Fibroblast of skin of back (primary cell): ENCODE measurements at regions not wholly inside any gene's neighbourhood (a gene's known extent, or its start where the extent isn't known, plus 50 kb on each side); places are given as distances from the start of the nearest gene placed in this dataset.

Experiments used
- DNase-seq: peaks from one replicate; pipeline ENCODE4 v3.0.0-alpha.2; 2013

DNA sequence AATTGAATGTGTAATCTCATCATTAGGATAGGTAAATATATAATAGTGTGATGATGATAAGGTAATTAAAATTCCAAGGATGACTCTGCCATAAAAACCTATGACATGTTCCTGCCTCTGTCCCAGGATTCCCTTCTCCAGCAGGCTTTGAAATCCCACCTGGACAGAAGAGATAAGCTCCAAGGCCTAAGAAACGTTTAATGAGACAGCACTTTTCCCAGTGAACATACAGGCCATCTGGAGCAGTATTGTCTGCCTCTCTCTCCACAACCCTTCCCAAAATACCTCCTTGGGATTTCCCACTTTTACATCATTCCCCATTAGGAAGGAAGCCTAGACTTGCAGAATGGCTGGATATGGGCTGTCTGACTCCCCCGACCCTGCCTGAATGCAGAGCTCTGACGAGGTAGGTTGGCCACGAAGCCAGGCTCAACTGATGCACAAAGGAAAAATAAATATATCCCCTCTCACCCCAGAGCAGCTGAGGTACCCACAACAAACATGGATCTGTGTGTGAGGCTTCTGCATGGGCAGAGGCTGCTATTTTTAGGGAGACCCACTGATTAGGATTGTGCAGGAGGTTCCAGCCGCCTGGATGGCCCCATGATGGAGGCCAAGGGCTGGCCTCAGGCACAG lies 71.0 kb downstream of the TMPRSS5 start:
- DNase-seq: no peak

DNA sequence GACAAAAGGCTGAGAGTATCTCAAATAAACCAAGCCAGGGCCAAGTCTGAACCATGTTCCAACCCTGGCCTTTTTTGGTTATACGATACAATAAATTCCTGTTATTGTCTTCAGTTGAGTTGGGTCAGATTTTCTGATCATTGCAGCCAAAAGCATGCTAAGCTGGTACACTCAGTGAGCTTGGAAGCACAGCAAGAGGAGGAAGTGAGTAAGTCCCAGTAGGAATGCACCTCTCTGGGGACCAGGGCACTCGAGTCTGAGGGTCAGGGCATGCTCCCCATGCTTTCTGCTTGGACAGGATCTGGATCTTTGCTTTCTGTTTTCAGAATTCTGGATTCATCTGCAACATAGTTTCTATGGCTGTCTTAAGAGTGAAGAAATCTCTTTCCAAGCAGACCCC lies 73.1 kb downstream of the TMPRSS5 start:
- DNase-seq: peak; percentile 91

DNA sequence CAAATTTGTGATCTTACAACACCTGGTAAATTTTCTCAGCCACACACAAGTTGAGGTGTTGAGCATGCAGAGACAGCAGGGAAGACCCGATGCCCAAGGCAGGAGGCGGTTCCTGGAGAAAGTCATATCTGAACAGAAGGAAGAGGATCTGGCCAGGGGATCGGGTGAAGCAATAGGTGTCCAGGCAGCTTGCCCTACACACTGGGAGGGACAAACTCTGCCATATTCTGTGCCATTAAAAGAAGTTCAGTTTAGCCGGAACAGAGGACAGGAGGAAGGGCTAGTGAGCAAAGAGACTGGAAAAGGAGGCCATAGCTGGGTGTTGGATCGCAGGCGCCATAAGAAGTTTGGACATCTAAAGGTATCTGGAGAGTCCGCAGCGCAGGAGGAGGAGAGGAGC lies 76.5 kb downstream of the TMPRSS5 start:
- DNase-seq: no peak

DNA sequence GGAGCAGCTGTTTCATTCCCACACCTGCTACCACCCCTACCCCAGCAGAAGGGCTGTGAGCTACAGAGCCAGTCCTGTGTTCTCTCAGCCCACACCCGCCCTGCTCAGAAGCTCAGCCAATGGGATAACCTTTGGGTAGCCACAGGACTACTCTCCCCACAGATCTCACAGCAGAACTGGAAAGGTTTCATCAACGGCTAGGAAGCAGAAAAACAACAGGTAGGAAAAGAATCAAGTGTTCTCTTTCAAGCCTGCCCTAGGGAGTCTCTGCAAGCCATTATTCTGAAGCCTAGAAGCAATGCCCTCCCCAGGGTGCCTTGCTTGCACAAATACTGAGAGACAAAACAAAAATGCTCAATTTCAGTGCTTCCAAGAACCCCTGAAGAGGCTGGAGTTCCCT lies 77.2 kb downstream of the TMPRSS5 start:
- no peak for DNase-seq

DNA sequence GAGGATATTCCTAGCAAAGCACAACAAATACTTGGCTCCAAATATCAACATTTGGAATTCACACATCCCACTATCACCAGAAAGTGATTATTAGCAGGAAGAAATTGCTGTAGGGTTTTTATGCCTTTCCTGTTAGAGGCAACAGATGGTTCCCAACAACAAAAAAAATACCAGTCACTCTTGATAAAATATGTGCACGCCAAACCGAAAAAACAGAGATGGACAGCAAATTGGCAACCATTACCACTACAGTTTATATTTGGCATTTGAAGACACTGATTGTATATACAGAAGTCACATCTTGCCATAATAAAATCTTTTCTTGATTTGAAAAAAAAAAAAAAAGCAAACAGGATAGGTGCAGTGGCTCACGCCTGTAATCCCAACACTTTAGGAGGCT lies 78.2 kb downstream of the TMPRSS5 start:
- DNase-seq: no peak

DNA sequence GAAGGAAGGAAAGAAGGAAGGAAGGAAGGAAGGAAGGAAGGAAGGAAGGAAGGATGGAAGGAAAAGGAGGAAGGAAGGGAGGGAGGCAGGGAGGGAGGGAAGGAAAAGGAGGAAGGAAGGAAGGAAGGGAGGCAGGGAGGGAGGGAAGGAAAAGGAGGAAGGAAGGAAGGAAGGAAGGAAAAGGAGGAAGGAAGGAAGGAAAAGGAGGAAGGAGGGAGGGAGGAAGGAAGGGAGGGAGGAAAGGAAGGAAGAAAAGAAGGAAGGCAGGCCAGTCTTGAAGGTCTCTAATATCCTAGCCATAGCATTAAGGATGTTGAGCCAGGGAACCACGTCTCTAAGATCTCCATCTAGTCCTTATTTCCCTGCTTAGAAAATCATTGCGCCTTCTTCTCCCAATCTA lies 78.8 kb downstream of the TMPRSS5 start:
- no peak for DNase-seq

DNA sequence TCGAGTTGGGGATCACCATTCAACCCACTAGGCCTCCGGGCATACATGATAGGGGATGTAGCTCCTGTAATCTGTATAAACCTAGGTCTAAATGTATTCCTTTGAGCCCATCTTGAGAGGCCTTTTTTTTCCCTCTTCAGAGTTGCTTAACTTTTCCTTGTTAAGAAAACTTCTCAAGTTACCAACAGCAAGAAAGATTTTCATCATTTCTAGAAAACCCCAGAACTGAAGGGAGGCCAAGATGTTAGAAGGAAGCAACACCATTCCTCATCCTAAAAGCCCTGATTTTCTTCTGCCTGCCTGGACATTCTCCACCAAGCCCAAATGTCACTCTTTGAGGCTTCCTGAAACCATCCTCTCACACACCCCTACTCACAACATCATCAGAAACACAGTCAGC lies 79.4 kb downstream of the TMPRSS5 start:
- DNase-seq: no peak

DNA sequence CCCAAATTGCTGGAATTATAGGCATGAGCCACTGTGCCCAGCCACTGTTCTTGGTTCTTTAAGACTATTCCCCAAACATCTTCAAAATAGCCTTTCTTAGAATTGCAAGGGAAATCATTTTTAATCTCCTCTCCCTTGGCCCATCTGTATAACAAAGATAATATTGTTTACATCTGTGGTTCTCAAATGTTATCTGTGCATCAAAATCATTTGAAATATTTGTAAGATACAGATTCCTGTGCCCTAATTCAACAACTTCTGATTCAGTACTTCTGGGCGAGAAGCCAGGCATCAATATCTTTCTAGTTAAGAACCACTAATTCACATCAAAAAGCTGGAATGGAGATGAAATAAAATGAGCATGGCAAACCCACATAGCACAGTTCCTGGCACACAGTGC lies 83.0 kb downstream of the TMPRSS5 start:
- no peak for DNase-seq

DNA sequence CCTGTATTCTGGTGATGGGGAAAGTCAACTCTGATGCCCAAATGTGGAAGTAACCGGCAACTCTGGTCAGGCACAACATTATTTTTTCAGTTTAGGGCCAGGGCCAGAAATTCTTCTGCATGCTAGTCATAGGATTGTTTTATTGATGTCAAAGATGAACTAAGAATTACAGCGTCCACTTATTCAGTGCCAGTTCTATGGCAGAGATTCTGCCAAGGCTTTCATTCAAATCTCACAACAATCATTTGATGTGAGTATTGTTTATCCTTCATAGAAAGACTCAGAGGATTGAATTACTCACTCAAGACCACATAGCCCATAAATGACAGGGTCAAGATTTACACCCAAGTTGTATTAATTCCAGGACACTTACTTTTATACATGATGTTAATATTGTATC lies 87.7 kb downstream of the TMPRSS5 start:
- DNase-seq: peak; percentile 89

DNA sequence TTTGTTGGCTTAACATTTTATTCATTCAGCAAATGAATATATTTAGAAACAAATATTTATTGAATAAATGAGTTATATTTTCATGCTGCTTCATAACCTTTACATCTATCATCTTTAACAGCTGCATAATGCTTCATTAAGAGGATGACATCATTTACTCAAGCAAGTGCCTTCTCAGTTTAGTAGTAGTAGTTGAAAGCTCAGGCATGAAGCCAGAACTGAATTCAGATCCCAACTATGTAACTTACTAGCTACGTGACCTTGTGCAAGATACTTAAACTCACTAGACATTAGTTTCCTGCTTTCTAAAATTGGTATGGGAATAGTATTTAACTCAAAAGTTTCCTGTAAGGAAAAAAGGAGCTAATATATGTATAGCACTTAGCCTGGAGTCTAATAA lies 90.3 kb downstream of the TMPRSS5 start:
- peak; percentile 78 for DNase-seq

DNA sequence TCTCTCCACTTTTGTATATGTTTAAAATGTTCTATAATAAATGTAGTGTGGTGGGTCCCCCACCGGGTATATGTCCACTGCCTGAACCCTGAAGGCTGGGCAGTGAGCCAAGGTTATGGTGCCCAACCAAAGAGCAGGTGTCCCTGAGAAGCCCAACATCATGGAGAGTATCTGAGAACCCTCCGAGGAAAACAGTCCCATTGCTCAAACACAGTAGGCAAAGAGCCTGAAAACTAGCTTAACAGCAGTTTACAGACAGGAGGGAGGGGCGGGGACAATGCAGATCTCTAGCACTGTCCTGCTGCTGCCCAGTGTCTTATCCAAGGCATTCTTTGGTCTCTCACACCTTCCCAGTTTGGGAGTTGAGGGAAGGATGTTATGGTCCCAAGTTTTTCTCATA lies 91.0 kb downstream of the TMPRSS5 start:
- no peak for DNase-seq

DNA sequence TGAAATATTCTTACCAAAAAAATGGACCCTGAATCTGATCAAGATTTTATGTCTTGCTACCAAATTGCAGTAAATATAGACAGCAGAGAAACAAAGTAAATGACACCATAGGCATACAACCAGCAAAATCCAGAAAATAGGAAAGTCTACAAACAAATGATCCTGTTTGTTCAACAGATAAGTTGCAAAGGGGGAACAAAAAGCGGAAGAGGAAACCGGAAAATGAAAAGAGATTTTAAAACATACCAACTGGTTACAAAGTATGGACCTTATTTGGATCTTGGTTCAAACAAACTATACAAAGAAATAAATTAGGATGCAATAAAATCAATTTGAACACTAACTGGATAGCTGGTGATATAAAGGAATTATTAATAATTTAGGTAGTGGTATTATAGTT lies 92.0 kb downstream of the TMPRSS5 start:
- DNase-seq: no peak

DNA sequence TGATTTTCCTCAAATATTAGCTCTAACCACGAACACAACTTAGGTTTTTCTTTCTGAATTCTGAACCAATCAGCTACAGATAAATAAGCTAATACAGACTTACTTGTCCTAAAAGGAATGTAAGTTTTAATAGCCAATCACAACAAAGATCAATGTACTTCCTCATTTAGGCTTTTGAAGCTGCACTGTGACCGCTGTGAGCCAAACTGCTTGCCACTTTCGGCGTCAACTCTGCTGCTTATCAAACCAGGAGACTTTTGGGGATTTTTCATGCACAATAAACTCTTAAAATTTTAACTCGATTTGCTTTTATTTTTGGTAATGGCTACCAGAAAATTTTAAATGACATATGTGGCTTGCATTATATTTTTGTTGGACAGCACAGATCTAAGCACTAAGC lies 92.5 kb downstream of the TMPRSS5 start:
- DNase-seq: no peak

DNA sequence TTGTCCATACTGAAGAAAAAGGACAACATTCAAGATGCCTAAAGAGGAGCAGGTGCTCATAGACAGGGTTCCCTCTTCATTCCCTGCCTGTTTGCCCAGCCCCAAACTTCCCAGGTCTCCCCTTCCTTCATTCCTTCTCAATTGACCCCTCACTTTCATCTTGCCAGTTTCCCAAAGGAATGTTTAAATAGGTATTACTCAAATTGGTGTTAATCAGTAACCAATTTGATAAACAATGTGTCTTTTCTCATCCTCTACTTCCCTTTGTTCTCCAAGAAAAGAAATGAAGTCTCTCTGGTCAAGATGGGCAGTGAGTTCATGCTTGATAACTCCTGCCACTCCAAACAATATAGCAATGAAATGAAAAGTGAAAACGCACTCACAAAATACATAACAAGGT lies 101.9 kb downstream of the TMPRSS5 start:
- DNase-seq: no peak

DNA sequence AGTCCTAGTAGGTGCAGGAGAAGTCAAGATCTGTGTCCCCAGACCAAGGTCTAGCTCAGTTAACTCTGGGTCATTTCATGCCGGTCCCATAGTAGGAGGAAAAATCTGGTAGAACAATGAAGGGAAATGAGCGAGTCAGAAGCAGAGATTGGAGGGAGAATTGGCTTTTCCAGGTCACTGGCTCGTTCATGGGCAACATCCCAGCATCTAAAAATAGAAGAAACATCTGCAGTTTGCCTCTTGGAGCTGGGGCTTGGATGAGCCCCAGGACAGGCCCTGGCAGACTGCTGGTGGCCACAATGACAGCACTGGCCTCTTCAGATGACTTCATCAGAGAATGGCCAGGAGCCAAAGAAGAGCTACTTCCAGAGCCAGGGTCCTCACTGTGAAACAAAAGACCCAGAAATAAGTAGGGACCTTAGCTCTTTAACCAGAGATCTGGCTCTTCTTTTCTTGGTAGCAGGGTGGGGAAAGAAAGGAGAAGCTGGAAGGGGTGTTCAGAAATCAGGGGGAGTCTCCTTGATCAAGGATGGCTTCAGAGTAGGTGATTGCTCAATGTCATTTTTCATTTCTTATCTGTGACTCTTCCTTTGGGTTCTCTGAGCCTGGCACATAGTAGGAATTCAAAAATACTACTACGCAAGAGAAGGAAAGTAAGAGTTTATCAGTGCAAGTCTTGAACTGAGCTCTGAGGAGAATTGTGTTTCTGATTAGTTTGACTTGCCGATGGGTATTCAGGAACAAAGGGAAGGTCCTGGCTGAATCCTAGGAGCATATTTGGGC lies 102.6 kb downstream of the TMPRSS5 start:
- peak; percentile 63 for DNase-seq

DNA sequence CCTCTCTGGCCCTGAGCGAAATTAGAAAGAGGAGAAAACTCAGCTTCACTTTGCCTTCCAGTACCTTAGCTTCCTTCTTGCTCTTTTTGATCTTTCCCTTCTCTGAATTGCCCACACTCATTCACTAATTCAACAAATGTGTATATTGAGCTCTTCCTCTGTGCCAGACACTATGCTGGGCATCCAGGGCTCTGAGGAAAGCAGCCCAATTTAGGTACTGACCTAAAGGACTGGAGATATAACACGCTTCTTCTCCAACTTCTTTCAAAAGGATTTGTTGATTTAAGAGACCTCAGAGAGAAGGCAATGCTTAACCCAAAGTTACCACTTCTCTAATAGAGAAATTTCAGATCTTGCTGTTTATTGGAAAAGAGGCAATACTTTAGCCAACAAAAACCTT lies 103.6 kb downstream of the TMPRSS5 start:
- DNase-seq: no peak

DNA sequence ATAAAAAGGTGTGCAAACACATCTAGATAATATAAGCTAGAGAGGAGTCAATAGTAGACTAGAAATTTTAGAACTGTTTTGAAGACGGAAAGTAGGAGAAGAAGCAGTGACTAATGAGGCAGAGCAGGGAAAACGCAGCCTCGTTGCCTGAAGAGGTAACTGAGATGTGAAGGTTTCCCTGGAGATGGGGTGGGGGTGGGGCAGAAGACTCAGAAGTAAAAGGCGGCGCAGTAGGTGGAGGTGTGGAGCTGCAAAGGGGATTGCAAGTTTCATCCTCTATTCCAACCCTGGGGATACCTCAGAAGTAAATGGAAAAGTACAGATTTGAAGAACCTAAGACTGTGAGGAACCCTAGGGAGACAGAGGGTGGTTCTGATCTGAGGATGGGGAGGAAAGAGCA lies 109.5 kb downstream of the TMPRSS5 start:
- no peak for DNase-seq

DNA sequence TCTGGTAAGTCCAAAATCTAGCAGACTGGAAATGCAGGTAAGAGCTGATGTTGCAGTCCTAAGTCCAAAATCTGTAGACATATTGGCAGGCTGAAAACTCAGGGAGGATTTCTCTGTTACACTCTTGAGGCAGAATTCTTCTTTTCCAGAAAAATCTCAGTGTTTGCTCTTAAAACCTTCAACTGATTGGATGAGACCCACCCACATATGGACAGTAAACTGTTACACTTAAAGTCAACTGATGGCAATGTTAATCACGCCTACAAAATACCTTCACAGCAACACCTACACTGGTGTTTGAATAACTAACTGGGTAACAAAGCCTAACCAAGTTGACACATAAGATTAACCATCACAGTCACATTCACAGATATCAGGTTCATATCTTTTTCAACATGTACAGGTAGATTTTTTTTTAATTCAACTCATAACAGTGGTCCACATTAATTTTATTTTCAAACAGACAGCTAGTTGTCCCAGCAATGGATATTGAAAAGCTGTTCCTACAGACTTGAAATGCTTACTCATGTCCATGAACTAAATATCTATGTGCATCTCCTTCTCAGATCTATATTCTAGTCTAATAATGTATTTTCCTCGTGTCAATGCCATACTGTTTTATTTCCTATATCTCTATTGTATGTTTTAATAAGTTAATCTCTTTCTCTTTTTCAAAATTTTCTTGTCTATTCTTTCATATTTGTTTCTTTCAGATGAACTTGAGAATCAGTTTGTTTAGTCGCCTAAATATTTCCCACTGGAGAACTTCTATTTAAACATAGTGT lies 110.1 kb downstream of the TMPRSS5 start:
- no peak for DNase-seq

DNA sequence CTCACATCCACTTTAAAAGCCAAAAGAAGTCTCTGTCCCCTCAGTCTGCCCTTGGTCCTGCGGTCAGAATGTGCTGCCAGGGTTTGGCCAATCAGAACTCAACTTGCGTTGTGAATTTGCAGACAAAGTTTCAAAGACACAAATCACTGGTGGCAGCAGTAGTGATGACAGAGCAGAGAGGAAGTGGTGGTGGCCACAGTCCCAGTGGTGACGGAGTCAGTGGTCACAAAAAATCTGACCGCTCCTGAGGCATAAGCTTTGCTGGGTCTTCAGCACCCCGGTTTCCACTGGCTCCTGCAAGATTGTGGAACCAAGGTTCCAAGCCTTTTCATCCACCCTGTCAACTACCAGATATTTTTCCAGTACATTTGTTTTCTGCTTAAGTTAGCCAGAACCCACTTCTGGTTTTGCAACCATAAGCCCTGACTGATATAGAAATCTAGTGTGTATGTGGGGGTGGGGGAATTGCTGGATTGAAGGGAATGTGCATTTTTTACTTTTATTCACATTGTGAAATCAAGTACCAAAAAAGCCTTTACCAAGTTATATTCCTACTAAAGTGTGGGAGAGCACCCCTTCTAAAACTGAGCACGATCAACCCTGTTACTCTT lies 112.3 kb downstream of the TMPRSS5 start:
- peak; percentile 43 for DNase-seq

DNA sequence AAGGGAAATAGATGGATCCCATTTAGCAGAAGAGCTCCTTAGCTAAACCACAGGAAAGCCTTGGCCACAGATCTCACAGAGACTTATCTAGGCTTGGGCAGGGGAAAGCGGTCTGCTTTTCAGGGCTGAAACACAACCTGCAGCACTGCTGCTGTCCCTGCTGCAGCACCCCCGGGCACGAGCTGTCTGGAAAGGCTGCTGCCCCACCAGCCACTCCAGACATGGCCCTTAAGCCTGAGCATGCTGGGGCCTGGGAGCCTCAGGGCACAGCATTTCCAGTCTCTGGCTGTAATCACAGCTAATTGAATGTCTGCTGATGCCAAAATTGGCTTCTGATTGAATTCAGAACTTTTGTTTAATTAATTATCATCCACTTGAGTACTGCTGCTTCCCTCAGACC lies 115.0 kb downstream of the TMPRSS5 start:
- DNase-seq: no peak

DNA sequence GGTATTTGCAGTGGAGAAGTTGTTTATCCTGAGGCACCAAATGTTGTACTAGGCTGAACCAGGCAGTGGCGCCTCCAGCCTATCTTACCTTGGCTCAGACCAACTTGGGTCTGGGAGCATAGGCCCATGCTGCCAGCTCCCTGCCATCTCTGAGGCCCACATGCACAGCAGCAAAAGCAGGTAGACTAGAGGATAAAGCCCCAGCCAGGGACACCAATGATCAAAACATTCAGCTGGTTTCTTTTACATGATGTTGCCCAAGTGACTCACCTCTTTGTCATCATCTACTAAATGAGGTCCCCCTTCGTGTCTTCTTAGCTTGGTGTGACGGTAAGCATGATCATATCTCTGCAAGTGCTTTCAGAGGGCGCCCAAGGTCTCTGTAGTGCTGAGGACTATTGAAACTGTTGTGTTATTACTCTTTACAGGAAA lies 112.1 kb upstream of the DRD2 start:
- DNase-seq: peak; percentile 69

DNA sequence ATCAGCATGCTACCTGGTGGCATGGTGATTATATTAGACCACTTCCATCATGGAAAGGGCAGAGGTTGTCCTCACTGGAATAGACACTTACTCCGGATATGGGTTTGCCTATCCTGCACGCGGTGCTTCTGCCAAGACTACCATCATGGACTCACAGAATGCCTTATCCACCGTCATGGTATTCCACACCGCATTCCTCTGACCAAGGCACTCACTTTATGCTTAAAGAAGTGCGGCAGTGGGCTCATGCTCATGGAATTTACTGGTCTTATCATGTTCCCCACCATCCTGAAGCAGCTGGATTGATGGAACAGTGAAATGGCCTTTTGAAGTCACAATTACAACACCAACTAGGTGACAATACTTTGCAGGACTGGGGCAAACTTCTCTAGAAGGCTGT lies 109.2 kb upstream of the DRD2 start:
- DNase-seq: no peak

DNA sequence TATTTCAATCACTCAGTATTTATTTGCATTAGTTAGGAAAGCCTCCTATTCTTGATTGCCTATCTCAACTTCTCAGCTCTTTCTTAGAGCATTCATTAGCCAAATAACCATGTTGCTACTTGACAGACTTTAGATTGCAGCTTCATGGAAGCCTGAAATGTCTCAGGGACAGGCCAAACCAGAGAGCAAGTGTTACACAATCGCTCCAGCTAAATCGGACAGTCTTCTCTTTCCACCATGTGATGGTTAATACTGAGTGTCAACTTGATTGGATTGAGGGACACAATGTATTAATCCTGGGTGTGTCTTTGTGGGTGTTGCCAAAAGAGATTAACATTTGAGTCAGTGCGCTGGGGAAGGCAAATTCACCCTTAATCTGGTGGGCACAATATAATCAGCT lies 106.5 kb upstream of the DRD2 start:
- DNase-seq: no peak
